ENCODE measurements at regions not wholly inside any gene's neighbourhood (a gene's known extent, or its start where the extent isn't known, plus 50 kb on each side); places are given as distances from the start of the nearest gene placed in this dataset.

- intact Hi-C loops (cut with DNase I; ENCODE audit: low total_unique reads) = no loop called here
- Histone ChIP-seq H3K4me3 (no peak overlapping the region), H3K27ac (no peak overlapping the region), H3K27me3 (replicated peaks in 1 of 7) (no peaks in the 10 kb centered on the region), H3K36me3 (no peaks in the 10 kb centered on the region), H3K9me3 (no peaks in the 10 kb centered on the region), H3K4me1 (peaks cover 0 to 28% (median 14%) of the 10 kb centered on the region in 6 donors)
- 83 to 92% (median 85%) methylated on average over 9 of the region's 9 CpGs for WGBS, 5 donors
- TF ChIP-seq POLR2AphosphoS5 (IDR thresholded peaks at IDR 0.05) (no peak), CTCF (IDR thresholded peaks at IDR 0.05 in 8 of 11, conservative IDR thresholded peaks at IDR 0.05 in 3 of 11) (no peak), POLR2A (IDR thresholded peaks at IDR 0.05) (no peak)
- no peak for DNase-seq
Observed at GRCh38 chr4:81743731-81744435, 272.2 kb upstream of the RASGEF1B start.

GRCh38 chr4:81740487-81740886 lies 268.8 kb upstream of the RASGEF1B start:
- no peaks in the 10 kb centered on the region for H3K36me3 ChIP-seq
- H3K27me3 ChIP-seq (replicated peaks in 1 of 7) = no peaks in the 10 kb centered on the region
- intact Hi-C loops (cut with DNase I; ENCODE audit: low total_unique reads) = no loop called here
- no peak for DNase-seq
- peak overlapping the region in 1 of 8 donors; percentile 17 for H3K27ac ChIP-seq
- no peak overlapping the region for H3K4me3 ChIP-seq
- no peaks in the 10 kb centered on the region for H3K9me3 ChIP-seq
- peaks cover 0 to 10% (median 4%) of the 10 kb centered on the region in 6 donors for H3K4me1 ChIP-seq
- TF ChIP-seq POLR2AphosphoS5 (IDR thresholded peaks at IDR 0.05) (no peak), POLR2A (IDR thresholded peaks at IDR 0.05) (no peak), CTCF (IDR thresholded peaks at IDR 0.05 in 8 of 11, conservative IDR thresholded peaks at IDR 0.05 in 3 of 11) (no peak)

- H3K4me1 ChIP-seq = peaks cover 0 to 10% (median 4%) of the 10 kb centered on the region in 6 donors
- H3K4me3 ChIP-seq = no peak overlapping the region
- DNase-seq = no peak
- H3K36me3 ChIP-seq = no peaks in the 10 kb centered on the region
- intact Hi-C loops (cut with DNase I; ENCODE audit: low total_unique reads) = no loop called here
- no peaks in the 10 kb centered on the region for H3K9me3 ChIP-seq
- TF ChIP-seq CTCF (IDR thresholded peaks at IDR 0.05 in 8 of 11, conservative IDR thresholded peaks at IDR 0.05 in 3 of 11) = no peak
- no peak for TF ChIP-seq POLR2A (IDR thresholded peaks at IDR 0.05)
- no peak for TF ChIP-seq POLR2AphosphoS5 (IDR thresholded peaks at IDR 0.05)
- H3K27me3 ChIP-seq (replicated peaks in 1 of 7) = no peaks in the 10 kb centered on the region
- H3K27ac ChIP-seq = no peak overlapping the region
Observed at GRCh38 chr4:81738891-81739290, 267.2 kb upstream of the RASGEF1B start.

- Histone ChIP-seq H3K4me1 (peaks cover 0 to 10% (median 4%) of the 10 kb centered on the region in 6 donors), H3K36me3 (no peaks in the 10 kb centered on the region), H3K9me3 (no peaks in the 10 kb centered on the region), H3K27me3 (replicated peaks in 1 of 7) (no peaks in the 10 kb centered on the region), H3K4me3 (no peak overlapping the region), H3K27ac (no peak overlapping the region)
- WGBS, 5 donors = 84 to 97% (median 89%) methylated on average over 2 of the region's 2 CpGs
- no peak for DNase-seq
- intact Hi-C loops (cut with DNase I; ENCODE audit: low total_unique reads) = no loop called here
- TF ChIP-seq POLR2AphosphoS5 (IDR thresholded peaks at IDR 0.05) = no peak
- no peak for TF ChIP-seq CTCF (IDR thresholded peaks at IDR 0.05 in 8 of 11, conservative IDR thresholded peaks at IDR 0.05 in 3 of 11)
- no peak for TF ChIP-seq POLR2A (IDR thresholded peaks at IDR 0.05)
Observed at GRCh38 chr4:81737865-81738559, 266.3 kb upstream of the RASGEF1B start.

Data from spleen (tissue), 11 donors.